HG02885 (cell line): ENCODE measurements at regions not wholly inside any gene's neighbourhood (a gene's known extent, or its start where the extent isn't known, plus 50 kb on each side); places are given as distances from the start of the nearest gene placed in this dataset.

Experiments used
- ATAC-seq: cut with Tn5 transposase; IDR thresholded peaks from one replicate; pipeline ENCODE4 v1.9.1; 2021; ENCODE audit warnings: mild to moderate bottlenecking; ENCODE audit not compliant: unreplicated experiment, poor library complexity

DNA sequence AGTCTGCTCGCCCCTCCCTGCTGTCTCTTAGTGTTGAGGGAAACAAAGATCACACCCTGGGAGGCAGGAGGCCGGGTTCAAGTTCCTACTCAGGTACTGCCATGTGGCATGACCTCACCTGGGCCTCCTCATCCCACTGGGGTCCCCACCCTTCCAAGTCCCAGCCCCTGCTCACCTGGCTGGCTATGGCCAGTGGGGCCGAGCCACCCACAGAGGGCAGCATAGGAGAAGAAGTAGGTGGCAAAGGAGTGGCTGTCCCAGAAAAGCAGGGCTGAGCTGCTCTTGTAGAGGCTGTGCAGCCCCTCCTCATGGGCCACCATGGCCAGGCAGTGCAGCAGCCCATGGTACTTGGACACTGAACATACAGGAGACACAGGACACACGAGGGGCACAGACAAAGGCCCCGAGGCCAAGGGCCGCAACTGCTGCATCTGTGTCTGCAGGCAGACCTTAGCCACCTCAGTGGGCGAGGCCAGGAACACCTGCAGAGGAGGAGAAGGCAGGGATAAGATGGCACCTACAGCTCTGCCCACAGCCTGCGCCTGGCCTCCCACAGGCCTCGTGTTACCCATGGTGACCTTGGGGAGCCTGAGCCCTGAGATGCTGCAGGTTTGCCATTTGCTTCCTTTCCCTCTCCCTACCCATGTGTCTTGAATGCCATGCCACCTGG lies 50.6 kb upstream of the MPEG1 start:
- peak; percentile 30 for ATAC-seq
